Hepatocyte (in vitro differentiated cells): ENCODE measurements at regions not wholly inside any gene's neighbourhood (a gene's known extent, or its start where the extent isn't known, plus 50 kb on each side); places are given as distances from the start of the nearest gene placed in this dataset.

Experiments used
- DNase-seq: peaks from one replicate; pipeline ENCODE4 v3.0.0-alpha.2; 2016; ENCODE audit warnings: low spot score
- H2AFZ ChIP-seq: fragments of 200-600 bp; sonication (generic); 2 replicates; pipeline ENCODE4 v1.6.0; 2016; ENCODE audit warnings: antibody characterized with exemption, mild to moderate bottlenecking
- H3K27ac ChIP-seq: fragments of 200-600 bp; sonication (generic); 2 replicates; pipeline ENCODE4 v1.5.1; 2016; ENCODE audit warnings: mild to moderate bottlenecking
- H3K27me3 ChIP-seq: fragments of 200-600 bp; sonication (generic); 2 replicates; pipeline ENCODE4 v1.6.1; 2016
- H3K36me3 ChIP-seq: fragments of 200-600 bp; sonication (generic); replicated peaks from 2 replicates; pipeline ENCODE4 v1.5.1; 2016; ENCODE audit warnings: low read depth; ENCODE audit not compliant: insufficient read depth
- H3K4me1 ChIP-seq: fragments of 200-600 bp; sonication (generic); 2 replicates; pipeline ENCODE4 v1.5.1; 2016; ENCODE audit warnings: mild to moderate bottlenecking, moderate library complexity; ENCODE audit not compliant: insufficient read depth
- H3K4me2 ChIP-seq: fragments of 200-600 bp; sonication (generic); 2 replicates; pipeline ENCODE4 v1.6.0; 2016
- H3K4me3 ChIP-seq: fragments of 200-600 bp; sonication (generic); 2 replicates; pipeline ENCODE4 v1.5.1; 2016; ENCODE audit warnings: mild to moderate bottlenecking
- H3K79me2 ChIP-seq: fragments of 200-600 bp; sonication (generic); 2 replicates; pipeline ENCODE4 v1.6.0; 2017; ENCODE audit warnings: mild to moderate bottlenecking
- H3K9me2 ChIP-seq: fragments of 200-600 bp; sonication (generic); replicated peaks from 2 replicates; pipeline ENCODE4 v1.6.0; 2017; ENCODE audit warnings: mild to moderate bottlenecking; ENCODE audit not compliant: insufficient read depth
- H3K9me3 ChIP-seq: fragments of 200-600 bp; sonication (generic); 2 replicates; pipeline ENCODE4 v1.5.1; 2016; ENCODE audit warnings: low read depth, mild to moderate bottlenecking
- H4K20me1 ChIP-seq: fragments of 200-600 bp; sonication (generic); 2 replicates; pipeline ENCODE4 v1.6.0; 2016; ENCODE audit warnings: mild to moderate bottlenecking; ENCODE audit not compliant: insufficient read depth, poor library complexity, severe bottlenecking
- CTCF ChIP-seq: fragments of 200-600 bp; sonication (generic); IDR thresholded peaks from 2 replicates; pipeline ENCODE4 v1.5.1; 2016; ENCODE audit warnings: antibody characterized with exemption, mild to moderate bottlenecking; ENCODE audit not compliant: poor library complexity
- EZH2 ChIP-seq: fragments of 200-600 bp; sonication (generic); IDR thresholded peaks from 2 replicates; pipeline ENCODE4 v1.6.1; 2016; ENCODE audit warnings: antibody characterized with exemption, mild to moderate bottlenecking, borderline replicate concordance
- EZH2phosphoT487 ChIP-seq: fragments of 200-600 bp; sonication (generic); IDR thresholded peaks from one replicate; pipeline ENCODE4 v1.6.1; 2018; ENCODE audit warnings: antibody characterized with exemption, mild to moderate bottlenecking, low read depth, moderate library complexity; ENCODE audit not compliant: unreplicated experiment, severe bottlenecking
- WGBS: methylation state at CpG from one replicate; pipeline ENCODE4 v1.1.6; 2016; ENCODE audit warnings: low lambda C conversion rate; ENCODE audit errors: missing lambda C conversion rate; 5-methylcytosine and 5-hydroxymethylcytosine counted together

- no peaks in the 10 kb centered on the region for H3K4me1 ChIP-seq
- no peaks in the 10 kb centered on the region for H3K79me2 ChIP-seq
- H3K27ac ChIP-seq, result no peak overlapping the region
- no peaks in the 10 kb centered on the region for H3K36me3 ChIP-seq
- no peaks in the 10 kb centered on the region for H3K9me2 ChIP-seq
- H3K9me3 ChIP-seq, result no peaks in the 10 kb centered on the region
- H3K4me2 ChIP-seq, result no peak overlapping the region
- no peak overlapping the region for H3K4me3 ChIP-seq
- no peaks in the 10 kb centered on the region for H3K27me3 ChIP-seq
- no peak overlapping the region for H2AFZ ChIP-seq
- TF ChIP-seq EZH2phosphoT487, result no peak
- no peak for TF ChIP-seq EZH2
- no peak for TF ChIP-seq CTCF
- no peaks in the 10 kb centered on the region for H4K20me1 ChIP-seq
- DNase-seq, result no peak
Measured at GRCh38 chr1:113283914-113284313, 106.4 kb upstream of the MAGI3 start.

GRCh38 chr1:113286156-113286555, 104.2 kb upstream of the MAGI3 start:
- no peak overlapping the region for H3K4me3 ChIP-seq
- no peaks in the 10 kb centered on the region for H3K9me3 ChIP-seq
- no peak overlapping the region for H2AFZ ChIP-seq
- no peaks in the 10 kb centered on the region for H3K9me2 ChIP-seq
- no peak overlapping the region for H3K4me2 ChIP-seq
- no peaks in the 10 kb centered on the region for H3K4me1 ChIP-seq
- TF ChIP-seq CTCF (no peak), EZH2 (no peak), EZH2phosphoT487 (no peak)
- H3K36me3 ChIP-seq, result no peaks in the 10 kb centered on the region
- H3K79me2 ChIP-seq, result no peaks in the 10 kb centered on the region
- DNase-seq, result no peak
- no peak overlapping the region for H3K27ac ChIP-seq
- 82% methylated on average over 1 of the region's 1 CpG for WGBS
- H3K27me3 ChIP-seq, result no peaks in the 10 kb centered on the region
- H4K20me1 ChIP-seq, result no peaks in the 10 kb centered on the region

GRCh38 chr1:113291777-113292602, 98.3 kb upstream of the MAGI3 start:
- TF ChIP-seq EZH2, result no peak
- TF ChIP-seq EZH2phosphoT487, result no peak
- TF ChIP-seq CTCF, result no peak
- Histone ChIP-seq H4K20me1 (no peaks in the 10 kb centered on the region), H3K9me2 (no peaks in the 10 kb centered on the region), H3K36me3 (no peaks in the 10 kb centered on the region), H3K9me3 (no peaks in the 10 kb centered on the region), H3K4me3 (no peak overlapping the region), H3K27ac (peak overlapping the region; percentile 64), H2AFZ (no peak overlapping the region), H3K4me2 (no peak overlapping the region), H3K4me1 (peaks cover 8% of the 10 kb centered on the region), H3K79me2 (no peaks in the 10 kb centered on the region), H3K27me3 (no peaks in the 10 kb centered on the region)
- DNase-seq, result peak; percentile 31
- WGBS, result 72% methylated on average over 9 of the region's 9 CpGs
